Heart left ventricle (tissue), 13 donors: ENCODE measurements at regions not wholly inside any gene's neighbourhood (a gene's known extent, or its start where the extent isn't known, plus 50 kb on each side); places are given as distances from the start of the nearest gene placed in this dataset.

ENCODE experiments used
- POLR2A ChIP-seq, 2 donors: fragments of 450-650 bp; IDR thresholded peaks; one replicate each; pipeline ENCODE4 v1.6.1; 2017; ENCODE audit warnings: antibody characterized with exemption in 2 of 2, mild to moderate bottlenecking in 2 of 2, moderate library complexity in 2 of 2
- TF ChIP-seq, protein P1 (sequence below), 12 donors: fragments of 200-600 bp; sonication (generic) in 4 of 12; IDR thresholded peaks; one replicate each; pipeline versions ENCODE4 v1.5.0 to v1.8.0; 2018 to 2022; ENCODE audit warnings: antibody characterized with exemption in 12 of 12, mild to moderate bottlenecking in 5 of 12
- donor health status: ischemic (EF 13 %, LVEDD 7.1; RV severe dilation, severe dysfunction).
- donor health status: DM: no; HTN: yes; CAD: no.
- donor health status: DM: no; HTN: no; CAD: no.
- donor health status: ischemic (EF 25% LVEDD 6.9; RV normal size, moderate dysfunction).
- donor health status: ischemic (EF 25% LVEDD 5.7; RV mildly dilated, moderate dysfunction).
- donor health status: ischemic (EF 35%, LVEDD 5.7; RV mildly dilated, moderate dysfunction).
- donor health status: nonischemic (EF 11% LVEDD 7.7; RV severe dilation, severe dysfunction).
- donor health status: DM: yes; HTN: yes; CAD: no.
- donor health status: PGD.
- donor health status: ischemic (EF 29% LVEDD 5.4; RV normal size, mild dysfunction).
- donor health status: nonischemic (EF 23%, LVEDD 6.1; RV moderate dilation, normal function).

GRCh38 chr6:87976616-87977015, 71.0 kb upstream of the SPACA1 start:
- TF ChIP-seq POLR2A (IDR thresholded peaks at IDR 0.05), result no peak
- TF ChIP-seq, protein P1, sequence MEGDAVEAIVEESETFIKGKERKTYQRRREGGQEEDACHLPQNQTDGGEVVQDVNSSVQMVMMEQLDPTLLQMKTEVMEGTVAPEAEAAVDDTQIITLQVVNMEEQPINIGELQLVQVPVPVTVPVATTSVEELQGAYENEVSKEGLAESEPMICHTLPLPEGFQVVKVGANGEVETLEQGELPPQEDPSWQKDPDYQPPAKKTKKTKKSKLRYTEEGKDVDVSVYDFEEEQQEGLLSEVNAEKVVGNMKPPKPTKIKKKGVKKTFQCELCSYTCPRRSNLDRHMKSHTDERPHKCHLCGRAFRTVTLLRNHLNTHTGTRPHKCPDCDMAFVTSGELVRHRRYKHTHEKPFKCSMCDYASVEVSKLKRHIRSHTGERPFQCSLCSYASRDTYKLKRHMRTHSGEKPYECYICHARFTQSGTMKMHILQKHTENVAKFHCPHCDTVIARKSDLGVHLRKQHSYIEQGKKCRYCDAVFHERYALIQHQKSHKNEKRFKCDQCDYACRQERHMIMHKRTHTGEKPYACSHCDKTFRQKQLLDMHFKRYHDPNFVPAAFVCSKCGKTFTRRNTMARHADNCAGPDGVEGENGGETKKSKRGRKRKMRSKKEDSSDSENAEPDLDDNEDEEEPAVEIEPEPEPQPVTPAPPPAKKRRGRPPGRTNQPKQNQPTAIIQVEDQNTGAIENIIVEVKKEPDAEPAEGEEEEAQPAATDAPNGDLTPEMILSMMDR (IDR thresholded peaks at IDR 0.05), result no peak
